Thymus (tissue), 11 donors: ENCODE measurements at regions not wholly inside any gene's neighbourhood (a gene's known extent, or its start where the extent isn't known, plus 50 kb on each side); places are given as distances from the start of the nearest gene placed in this dataset.
A peak's percentile ranks its signal among the peaks of the same experiment; 100 is the strongest.

Source experiments
- DNase-seq, 9 donors: peaks; one replicate each; pipeline ENCODE4 v3.0.0-alpha.2; 2013; ENCODE audit warnings: low spot score in 9 of 9, low read depth in 6 of 9, missing footprints in 1 of 9
- H3K27ac ChIP-seq, 2 donors: one replicate each; pipeline ENCODE4 v1.5.1; 2013; ENCODE audit warnings: control low read depth in 1 of 2, low read depth in 1 of 2, low read length in 1 of 2, mild to moderate bottlenecking in 1 of 2, moderate library complexity in 1 of 2
- H3K27me3 ChIP-seq, 2 donors: one replicate each; pipeline ENCODE4 v1.5.1; 2013; ENCODE audit warnings: low read length in 1 of 2; ENCODE audit not compliant: control insufficient read depth in 2 of 2, insufficient read depth in 1 of 2
- H3K36me3 ChIP-seq, 2 donors: one replicate each; pipeline ENCODE4 v1.5.1; 2013; ENCODE audit warnings: low read length in 1 of 2, mild to moderate bottlenecking in 1 of 2, moderate library complexity in 1 of 2; ENCODE audit not compliant: control insufficient read depth in 2 of 2, insufficient read depth in 2 of 2
- H3K4me1 ChIP-seq, 2 donors: one replicate each; pipeline ENCODE4 v1.5.1; 2013; ENCODE audit warnings: low read length in 2 of 2; ENCODE audit not compliant: control insufficient read depth in 2 of 2, insufficient read depth in 2 of 2
- H3K4me3 ChIP-seq, 2 donors: one replicate each; pipeline ENCODE4 v1.5.1; 2013; ENCODE audit warnings: low read length in 2 of 2, control low read depth in 1 of 2, mild to moderate bottlenecking in 1 of 2
- H3K9me3 ChIP-seq, 2 donors: one replicate each; pipeline ENCODE4 v1.5.1; 2013; ENCODE audit warnings: low read length in 1 of 2, mild to moderate bottlenecking in 1 of 2; ENCODE audit not compliant: control insufficient read depth in 2 of 2, insufficient read depth in 1 of 2
- WGBS: extraction: QIAGEN DNeasy Blood & Tissue Kit; methylation state at CpG from one replicate; pipeline ENCODE4 v1.1.7; 2013; 5-methylcytosine and 5-hydroxymethylcytosine counted together
- donor health status: healthy.

DNA sequence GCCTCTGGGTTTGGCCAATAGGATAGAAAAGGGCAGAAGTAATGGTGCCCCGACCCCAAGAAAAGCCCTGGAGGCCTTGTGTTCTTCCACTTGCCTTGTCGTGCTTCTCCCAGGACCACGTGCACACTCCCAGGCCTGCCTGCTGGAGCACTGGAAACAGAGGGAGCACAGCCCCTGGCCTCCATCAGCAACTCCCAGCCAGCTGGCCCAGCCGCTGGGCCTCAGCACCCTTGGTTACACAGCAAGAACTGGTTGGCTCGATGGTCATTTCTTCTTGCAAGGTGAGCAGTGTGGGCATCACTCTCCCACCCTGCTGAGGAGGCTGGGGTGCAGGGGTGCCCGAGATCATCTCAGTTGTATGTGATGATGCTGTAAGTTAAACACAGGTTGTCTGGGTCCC is 69.2 kb upstream of the CST7 start:
- Histone ChIP-seq H3K4me3 (no peak overlapping the region), H3K36me3 (no peaks in the 10 kb centered on the region), H3K27ac (no peak overlapping the region), H3K9me3 (no peaks in the 10 kb centered on the region), H3K27me3 (no peaks in the 10 kb centered on the region), H3K4me1 (no peaks in the 10 kb centered on the region)
- no peak for DNase-seq
- 96% methylated on average over 6 of the region's 6 CpGs for WGBS

DNA sequence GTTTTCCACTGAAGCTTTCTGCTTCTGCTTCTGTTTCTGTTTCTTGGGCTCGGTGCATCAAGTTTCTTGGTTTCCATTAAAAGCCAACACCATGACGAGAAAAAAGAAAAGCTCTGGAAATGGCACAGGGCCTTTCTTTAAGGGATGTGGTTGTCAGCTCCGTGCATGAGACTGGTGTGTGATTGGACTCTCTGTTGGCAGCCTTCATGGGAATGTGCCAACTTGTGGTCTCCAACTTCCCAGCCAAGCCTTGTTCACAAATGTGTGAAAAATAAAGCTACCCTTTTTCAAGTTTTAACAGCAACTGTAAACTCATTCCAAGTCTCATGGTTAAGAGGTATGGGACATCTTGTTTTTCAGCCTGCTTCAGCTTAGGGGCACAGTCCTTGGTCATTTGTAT is 68.7 kb upstream of the CST7 start:
- H3K4me1 ChIP-seq: no peaks in the 10 kb centered on the region
- no peaks in the 10 kb centered on the region for H3K36me3 ChIP-seq
- H3K9me3 ChIP-seq: no peaks in the 10 kb centered on the region
- H3K4me3 ChIP-seq: no peak overlapping the region
- 50% methylated on average over 3 of the region's 3 CpGs for WGBS
- peak in 1 of 9 donors; percentile 24 for DNase-seq
- H3K27ac ChIP-seq: no peak overlapping the region
- H3K27me3 ChIP-seq: no peaks in the 10 kb centered on the region

DNA sequence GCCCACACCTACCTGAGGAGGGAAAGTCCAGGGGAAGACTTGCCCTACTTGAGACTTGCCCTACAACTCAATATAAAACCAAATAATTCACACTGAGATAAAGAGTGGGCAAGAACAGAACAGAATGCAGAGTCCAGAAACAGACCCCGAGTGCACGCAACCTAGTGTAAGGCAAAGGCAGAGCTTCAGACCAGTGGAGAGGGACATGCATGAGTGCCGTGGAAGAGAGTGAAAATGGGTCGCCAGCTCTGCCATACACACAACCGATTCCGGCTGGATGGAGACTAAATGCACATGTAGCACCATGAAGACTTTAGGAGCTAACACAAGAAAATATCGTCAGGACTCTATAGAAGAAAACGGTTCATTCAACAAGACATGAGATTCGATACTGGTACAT is 58.8 kb upstream of the CST7 start:
- no peaks in the 10 kb centered on the region for H3K27me3 ChIP-seq
- H3K9me3 ChIP-seq: peaks cover 0 to 3% of the 10 kb centered on the region in 2 donors
- H3K36me3 ChIP-seq: no peaks in the 10 kb centered on the region
- WGBS: 98% methylated on average over 9 of the region's 9 CpGs
- H3K27ac ChIP-seq: no peak overlapping the region
- H3K4me3 ChIP-seq: no peak overlapping the region
- H3K4me1 ChIP-seq: no peaks in the 10 kb centered on the region
- DNase-seq: no peak

DNA sequence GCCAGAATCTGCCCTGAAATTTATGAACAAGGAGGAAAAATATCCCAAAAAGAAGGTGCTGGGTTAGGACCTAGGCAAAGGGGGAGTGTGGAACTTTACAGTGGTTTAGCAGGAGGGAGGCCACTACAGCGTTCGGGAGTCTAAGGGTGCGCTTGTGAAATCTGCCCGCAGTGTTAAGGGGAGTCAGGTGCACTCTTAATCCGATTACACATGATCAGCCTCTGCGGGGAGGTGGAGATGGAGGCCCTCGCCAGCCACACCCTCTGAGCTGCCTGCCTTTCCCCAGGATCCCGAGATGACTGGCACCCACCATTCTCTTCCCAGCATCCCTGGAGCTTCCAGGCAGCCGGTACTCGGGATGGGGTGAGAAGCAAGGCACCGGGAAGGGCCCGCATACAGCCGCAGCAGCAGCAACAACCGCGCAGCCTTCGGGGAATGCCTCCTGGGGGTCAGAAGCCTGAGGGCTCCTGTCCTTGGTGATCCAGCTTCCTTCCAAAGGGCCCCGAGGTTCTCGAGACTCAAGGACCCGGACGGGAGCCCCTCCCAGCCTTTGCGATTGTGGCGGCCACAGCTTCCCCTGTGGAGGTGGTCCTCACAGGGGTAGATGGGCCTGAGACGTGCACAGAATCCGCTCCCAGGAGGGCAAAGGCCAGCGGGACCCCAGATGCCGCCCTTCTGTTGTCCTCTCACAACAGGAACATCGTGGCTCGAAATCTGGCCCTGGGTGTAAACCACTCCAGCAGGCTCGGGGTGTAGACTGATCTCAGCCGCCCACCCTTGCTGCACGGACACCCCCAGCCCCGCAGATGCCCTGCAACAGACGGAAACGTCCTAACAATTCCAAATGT is 57.3 kb upstream of the CST7 start:
- H3K4me1 ChIP-seq: no peaks in the 10 kb centered on the region
- H3K36me3 ChIP-seq: no peaks in the 10 kb centered on the region
- DNase-seq: no peak
- H3K27ac ChIP-seq: no peak overlapping the region
- H3K27me3 ChIP-seq: no peaks in the 10 kb centered on the region
- no peak overlapping the region for H3K4me3 ChIP-seq
- peaks cover 0 to 3% of the 10 kb centered on the region in 2 donors for H3K9me3 ChIP-seq
- WGBS: 97% methylated on average over 34 of the region's 34 CpGs

DNA sequence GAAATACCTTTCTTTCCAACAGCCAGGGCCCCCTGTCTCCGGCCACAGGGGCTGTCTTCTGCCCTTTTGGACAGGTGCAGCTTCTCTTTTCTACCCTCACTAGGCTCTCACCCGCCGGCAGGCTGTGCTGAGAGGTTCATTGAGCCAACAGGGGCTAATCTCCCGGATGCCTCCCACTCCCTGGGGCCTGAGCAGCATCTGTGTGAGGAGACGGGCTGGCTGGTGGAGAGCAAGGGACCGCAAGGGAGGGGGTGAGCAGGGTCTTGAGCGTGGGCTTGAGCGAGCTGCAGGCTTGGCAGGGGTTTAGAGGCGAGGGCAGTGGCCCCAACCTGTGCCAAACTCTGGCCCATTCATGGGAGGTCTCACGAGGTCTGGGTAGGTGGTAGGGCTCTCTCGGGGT is 56.5 kb upstream of the CST7 start:
- Histone ChIP-seq H3K9me3 (peaks cover 0 to 3% of the 10 kb centered on the region in 2 donors), H3K4me3 (no peak overlapping the region), H3K27me3 (no peaks in the 10 kb centered on the region), H3K36me3 (no peaks in the 10 kb centered on the region), H3K4me1 (no peaks in the 10 kb centered on the region), H3K27ac (no peak overlapping the region)
- 93% methylated on average over 11 of the region's 11 CpGs for WGBS
- DNase-seq: no peak

DNA sequence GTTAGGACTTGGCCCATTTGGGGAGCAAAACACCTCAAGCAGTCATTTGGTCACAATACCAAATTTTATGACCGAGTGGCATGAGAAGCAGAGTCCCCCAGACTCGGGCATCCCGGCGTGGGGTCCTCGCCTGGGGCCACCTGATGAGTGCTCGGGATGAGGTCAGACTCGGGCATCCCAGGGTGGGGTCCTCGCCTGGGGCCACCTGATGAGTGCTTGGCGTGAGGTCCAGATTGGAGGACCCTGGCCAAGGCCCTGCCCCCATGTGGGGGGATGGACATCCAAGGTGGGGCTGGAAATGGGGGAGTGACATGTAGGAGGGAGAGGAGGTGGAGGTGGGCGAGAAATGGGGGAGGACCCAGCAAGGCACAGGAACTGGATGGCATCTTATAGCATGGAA is 56.1 kb upstream of the CST7 start:
- H3K4me1 ChIP-seq: no peaks in the 10 kb centered on the region
- no peak overlapping the region for H3K4me3 ChIP-seq
- no peak overlapping the region for H3K27ac ChIP-seq
- 92% methylated on average over 10 of the region's 10 CpGs for WGBS
- no peaks in the 10 kb centered on the region for H3K36me3 ChIP-seq
- no peaks in the 10 kb centered on the region for H3K27me3 ChIP-seq
- DNase-seq: no peak
- peaks cover 0 to 3% of the 10 kb centered on the region in 2 donors for H3K9me3 ChIP-seq

DNA sequence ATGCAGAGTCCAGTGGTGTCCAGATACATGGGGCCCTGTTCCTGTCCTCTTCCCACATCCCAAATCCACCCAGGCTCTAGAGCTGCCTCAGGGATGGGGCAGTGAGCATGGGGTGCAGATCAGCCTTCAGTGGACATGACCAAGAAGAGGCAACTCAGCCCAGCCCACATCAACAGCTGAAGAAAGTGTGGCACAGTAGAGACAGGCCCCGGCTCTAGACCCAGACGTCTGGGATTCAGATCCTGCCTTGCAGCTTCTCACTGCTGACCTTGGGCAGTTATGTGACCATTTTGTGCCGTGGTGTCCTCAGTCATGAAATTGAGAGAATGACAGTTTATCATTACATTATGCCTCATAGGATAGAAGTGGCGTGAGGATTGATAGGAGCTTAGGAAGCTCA is 54.6 kb upstream of the CST7 start:
- no peaks in the 10 kb centered on the region for H3K4me1 ChIP-seq
- H3K9me3 ChIP-seq: peaks cover 0 to 15% of the 10 kb centered on the region in 2 donors
- no peak overlapping the region for H3K4me3 ChIP-seq
- WGBS: 73% methylated on average over 4 of the region's 4 CpGs
- H3K27me3 ChIP-seq: no peaks in the 10 kb centered on the region
- H3K27ac ChIP-seq: no peak overlapping the region
- no peak for DNase-seq
- H3K36me3 ChIP-seq: no peaks in the 10 kb centered on the region

DNA sequence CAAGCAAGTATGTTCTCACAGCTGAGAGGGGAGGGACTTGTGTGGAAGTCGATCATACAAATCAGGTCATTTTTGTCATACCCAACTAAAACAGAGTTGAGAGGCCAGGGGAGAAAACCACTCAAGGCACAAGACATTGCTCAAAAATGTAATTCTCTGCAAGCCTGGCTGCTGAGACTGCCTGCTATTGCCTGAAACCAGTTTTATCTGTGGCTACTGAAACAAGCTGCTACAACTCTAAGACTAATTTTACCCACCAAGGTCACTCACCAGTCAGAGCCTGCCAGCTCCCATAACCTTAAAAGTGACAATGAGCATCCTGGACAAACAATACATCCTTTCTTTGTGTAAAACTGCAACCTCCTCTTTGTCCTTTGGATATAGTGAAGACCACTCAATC is 54.1 kb upstream of the CST7 start:
- 98% methylated on average over 1 of the region's 1 CpG for WGBS
- no peaks in the 10 kb centered on the region for H3K4me1 ChIP-seq
- H3K27ac ChIP-seq: no peak overlapping the region
- no peak overlapping the region for H3K4me3 ChIP-seq
- no peaks in the 10 kb centered on the region for H3K36me3 ChIP-seq
- no peak for DNase-seq
- peaks cover 0 to 19% of the 10 kb centered on the region in 2 donors for H3K9me3 ChIP-seq
- H3K27me3 ChIP-seq: no peaks in the 10 kb centered on the region

DNA sequence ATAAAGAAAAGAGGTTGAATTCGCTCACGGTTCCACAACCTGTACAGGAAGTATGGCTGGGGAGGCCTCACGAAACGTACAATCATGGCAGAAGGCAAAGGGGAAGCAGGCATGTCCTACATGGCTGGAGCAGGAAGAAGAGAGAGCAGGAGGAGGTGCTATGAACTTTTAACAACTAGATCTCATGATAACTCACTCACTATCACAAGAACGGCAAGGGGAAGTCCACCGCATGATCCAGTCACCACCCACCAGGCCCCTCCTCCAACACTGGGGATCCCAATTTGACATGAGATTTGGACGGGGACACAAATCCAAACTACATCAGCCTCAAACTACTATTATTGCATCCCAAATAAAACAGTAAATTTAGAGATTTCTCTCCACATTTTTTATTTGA is 53.6 kb upstream of the CST7 start:
- no peak for DNase-seq
- H3K36me3 ChIP-seq: no peaks in the 10 kb centered on the region

More for the DNA sequence above, 53.6 kb upstream of the CST7 start:
- H3K27ac ChIP-seq: no peak overlapping the region
- 58% methylated on average over 7 of the region's 7 CpGs for WGBS
- no peak overlapping the region for H3K4me3 ChIP-seq
- no peaks in the 10 kb centered on the region for H3K4me1 ChIP-seq
- peaks cover 0 to 24% of the 10 kb centered on the region in 2 donors for H3K9me3 ChIP-seq
- no peaks in the 10 kb centered on the region for H3K27me3 ChIP-seq
